Left ventricle myocardium superior (tissue), 1 donor: ENCODE measurements at regions not wholly inside any gene's neighbourhood (a gene's known extent, or its start where the extent isn't known, plus 50 kb on each side); places are given as distances from the start of the nearest gene placed in this dataset.
"Not testable (repeated sequence)": the region's sequence is repeated elsewhere in the genome, so short reads cannot be mapped to it uniquely, and the experiment has no call there.

ENCODE experiments used
- ATAC-seq: fragments of 200-7000 bp; cut with Tn5 transposase; one replicate; pipeline ENCODE4 v1.9.1; 2020; ENCODE audit warnings: mild to moderate bottlenecking, moderate library complexity
- DNase-seq: peaks from one replicate; pipeline ENCODE4 v3.0.0-alpha.2; 2020
- intact Hi-C: fragments of 100-400 bp; cut with micrococcal nuclease; formaldehyde crosslinking; loops from one replicate; pipeline ENCODE4 v1.11.0; 2022
- donor health status: DM: no; HTN: yes; CAD: no; lungs with severe emphysema.

DNA sequence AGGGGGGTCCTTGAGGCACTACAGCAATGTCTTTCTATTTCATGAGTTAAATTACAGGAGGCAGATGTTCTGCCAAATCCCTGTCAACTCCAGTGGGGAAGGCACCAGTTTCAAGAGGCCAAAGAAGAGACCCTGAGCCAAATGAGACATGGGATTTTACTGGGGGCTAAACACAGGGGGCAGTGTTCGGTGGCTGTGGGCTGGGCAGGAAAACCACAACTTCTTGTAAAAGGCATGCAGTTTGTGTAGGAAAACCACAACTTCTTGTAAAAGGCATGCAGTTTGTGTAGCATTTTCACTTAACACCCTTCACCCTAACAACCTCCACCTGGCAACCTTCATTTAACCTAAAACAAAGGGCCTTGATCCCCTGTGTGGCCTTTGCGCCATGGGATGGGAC, 61.0 kb downstream of the POLR2M start:
- intact Hi-C loops: no loop called here
- ATAC-seq: no peak
- no peak for DNase-seq

DNA sequence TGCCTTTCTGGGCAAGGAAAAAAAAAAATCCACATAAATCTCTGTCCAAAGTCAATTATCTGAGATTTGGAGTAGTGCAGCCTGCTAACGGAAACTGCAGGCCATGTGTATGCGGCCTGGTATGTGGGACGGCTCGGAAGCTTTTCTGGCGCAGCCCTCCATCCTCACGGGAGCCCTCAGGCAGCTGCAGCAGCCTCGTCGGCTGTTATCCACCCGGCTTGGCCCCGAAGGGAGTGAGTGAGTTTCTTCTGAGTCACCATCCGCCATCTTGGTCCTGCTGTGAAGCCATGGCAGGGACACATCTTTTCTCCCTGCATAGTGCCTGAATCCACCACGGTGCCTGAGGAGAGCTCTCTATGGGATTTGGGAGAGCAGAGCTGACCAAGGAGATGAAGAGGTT, 62.8 kb downstream of the POLR2M start:
- intact Hi-C loops: no loop called here
- DNase-seq: peak; percentile 87
- ATAC-seq: peak; percentile 99

DNA sequence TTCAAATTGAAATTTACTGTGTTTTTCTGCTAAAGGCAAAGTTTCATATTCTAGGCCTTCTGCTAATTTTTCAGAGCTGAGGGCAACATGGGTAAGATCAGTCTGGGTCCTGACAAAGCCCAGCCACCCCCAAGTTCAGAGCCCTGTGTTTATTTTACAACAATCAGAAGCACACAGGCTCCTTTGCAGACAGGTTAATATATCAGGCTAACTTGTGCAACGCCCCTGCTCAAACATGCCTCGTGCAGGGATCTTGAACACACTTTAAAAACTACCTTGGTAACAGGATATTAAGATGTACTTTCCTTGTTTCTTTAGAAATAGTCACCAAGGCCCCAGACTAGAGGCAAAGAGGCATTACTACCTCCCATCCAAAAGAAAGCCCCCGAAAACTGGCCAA, 64.0 kb downstream of the POLR2M start:
- intact Hi-C loops: no loop called here

DNA sequence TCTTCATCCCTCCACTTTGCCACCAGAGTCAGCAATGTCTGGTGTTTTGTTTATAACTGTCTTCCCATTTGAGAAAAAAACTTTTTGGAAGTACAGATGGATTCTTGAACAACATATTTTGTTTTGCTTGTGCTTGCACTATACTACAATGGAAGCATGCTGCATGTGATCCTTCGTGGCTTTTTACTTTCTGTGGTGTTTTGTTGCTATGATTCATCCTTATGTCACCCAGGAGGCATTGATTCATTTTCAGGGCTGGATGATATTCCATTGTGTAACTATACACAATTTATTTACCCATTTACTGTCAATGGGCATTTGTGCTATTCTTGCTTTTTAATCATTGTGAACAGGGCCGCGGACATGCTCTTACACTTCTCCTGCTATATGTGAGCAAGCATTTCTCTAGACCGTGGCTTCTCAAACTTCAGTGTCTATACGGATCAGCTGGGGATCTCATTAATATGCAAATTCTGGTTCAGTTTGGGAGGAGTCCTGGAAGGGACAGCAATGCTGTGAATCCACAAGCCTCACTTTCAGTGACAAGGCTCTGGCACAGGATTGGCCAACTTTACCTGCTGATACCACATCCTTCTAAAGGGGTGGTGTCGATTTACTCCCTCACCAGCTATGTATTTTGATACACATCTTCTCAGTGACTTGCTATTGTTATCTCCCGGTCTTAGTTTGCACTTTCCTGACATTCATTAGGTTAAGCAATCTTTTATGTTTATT, 65.9 kb downstream of the POLR2M start:
- DNase-seq: no peak
- intact Hi-C loops: no loop called here
- ATAC-seq: no peak

More for the DNA sequence above, 64.0 kb downstream of the POLR2M start:
- ATAC-seq (no peak), DNase-seq (no peak)

GRCh38 chr15:57773051-57773450, 66.5 kb downstream of the POLR2M start:
- DNase-seq (no peak), ATAC-seq (no peak)
- intact Hi-C loops: no loop called here

GRCh38 chr15:57777003-57777402, 70.5 kb downstream of the POLR2M start:
- intact Hi-C loops: no loop called here
- ATAC-seq: no peak
- no peak for DNase-seq

GRCh38 chr15:57780471-57780870, 74.0 kb downstream of the POLR2M start:
- DNase-seq (no peak), ATAC-seq (no peak)
- intact Hi-C loops: no loop called here

DNA sequence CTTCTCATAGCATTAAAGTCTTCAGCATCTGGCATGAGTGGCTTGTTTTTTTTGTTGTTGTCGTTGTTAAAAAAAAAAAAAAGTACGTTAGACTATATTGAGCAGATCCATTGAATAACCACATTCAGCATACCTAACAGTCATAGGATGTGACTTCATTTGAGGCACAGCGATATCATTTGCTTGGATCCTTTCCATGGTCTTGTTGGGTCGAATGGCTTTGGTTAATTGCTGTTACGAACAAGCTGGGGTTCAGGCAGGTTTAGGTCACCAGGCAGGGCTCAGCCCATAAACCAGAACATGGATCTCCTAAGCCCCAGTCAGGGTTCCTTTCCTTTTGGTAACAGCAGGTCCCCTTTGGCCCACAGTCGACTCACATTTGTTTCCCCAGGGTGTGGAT, 76.2 kb downstream of the POLR2M start:
- intact Hi-C loops: no loop called here
- ATAC-seq: no peak

DNA sequence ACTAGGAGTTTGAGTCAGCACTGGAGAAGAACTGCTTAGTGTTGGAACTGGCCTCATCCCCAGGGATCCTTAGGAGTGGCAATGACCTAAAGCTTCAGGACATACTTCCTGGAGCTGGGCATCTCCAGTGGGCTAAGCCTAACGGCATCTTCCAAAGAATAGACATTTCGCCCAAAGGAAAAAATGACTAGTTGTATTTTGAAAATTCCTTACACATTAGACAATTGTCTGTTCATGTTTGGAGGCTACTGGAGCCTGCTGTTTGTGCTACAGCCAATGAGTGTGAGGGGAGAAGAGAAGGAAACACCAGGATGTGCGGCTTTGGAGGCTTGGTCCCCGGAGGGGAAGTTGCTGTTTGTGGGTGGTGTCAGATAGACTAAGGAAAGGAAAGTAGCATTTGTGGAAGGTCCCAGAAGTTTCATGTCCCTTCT, 77.6 kb downstream of the POLR2M start:
- intact Hi-C loops: no loop called here
- DNase-seq: peak; percentile 40
- ATAC-seq: peak; percentile 94

More for the DNA sequence above, 76.2 kb downstream of the POLR2M start:
- no peak for DNase-seq

DNA sequence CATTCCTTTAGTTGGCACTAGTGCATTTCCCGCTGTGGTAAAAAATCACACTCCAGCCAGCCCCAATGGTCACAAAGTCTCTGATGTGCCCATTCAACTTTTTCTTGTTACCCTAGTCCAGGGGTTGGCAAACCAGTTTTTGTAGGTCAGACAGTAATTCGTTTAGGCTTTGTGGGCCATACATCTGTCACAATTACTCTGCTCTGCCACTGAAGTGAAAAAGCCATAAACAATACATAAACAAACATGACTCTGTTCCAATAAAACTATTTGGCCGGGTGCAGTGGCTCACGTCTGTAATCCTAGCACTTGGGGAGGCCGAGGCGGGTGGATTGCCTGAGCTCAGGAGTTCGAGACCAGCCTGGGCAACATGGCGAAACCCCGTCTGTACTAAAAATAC, 78.5 kb downstream of the POLR2M start:
- DNase-seq (no peak), ATAC-seq (no peak)
- intact Hi-C loops: no loop called here

DNA sequence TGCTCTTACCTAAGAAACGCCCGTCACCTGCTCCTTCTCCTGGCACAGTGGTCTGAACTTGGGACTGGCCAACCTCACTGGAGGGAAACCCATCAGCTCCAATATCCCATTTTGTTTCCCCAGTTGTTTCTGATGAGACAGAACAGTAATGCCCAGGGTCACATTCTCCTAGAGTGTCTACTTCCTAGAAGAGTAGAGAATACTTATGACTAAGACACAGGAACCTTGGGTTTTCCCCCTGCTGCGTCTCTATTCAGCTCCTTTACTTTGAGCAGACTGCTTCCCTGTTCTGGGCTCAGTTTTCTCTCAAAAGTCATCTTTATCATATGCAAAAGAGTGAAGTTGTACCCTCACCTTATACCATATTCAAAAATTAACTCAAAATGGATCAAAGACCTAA, 79.4 kb downstream of the POLR2M start:
- intact Hi-C loops: no loop called here
- ATAC-seq: no peak
- DNase-seq: no peak

DNA sequence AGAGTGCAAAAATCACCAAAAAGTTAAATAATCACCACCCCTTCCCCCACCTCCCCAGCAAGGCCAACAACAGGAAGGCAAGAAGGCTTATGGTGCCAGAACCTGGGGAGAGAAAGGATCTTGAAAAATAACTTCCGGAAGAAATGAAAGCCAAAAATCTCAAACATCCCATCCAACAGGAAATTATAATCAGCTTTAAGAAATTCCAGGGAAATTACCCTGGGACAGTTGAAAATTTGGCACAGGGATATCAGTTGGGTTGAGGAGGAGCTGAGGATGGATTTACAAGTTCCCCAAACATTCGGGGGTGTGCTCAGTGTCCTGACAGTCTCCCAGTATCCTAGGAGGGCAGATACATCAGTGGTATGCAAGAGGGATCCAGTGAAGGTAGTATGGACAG, 82.7 kb downstream of the POLR2M start:
- DNase-seq: no peak
- intact Hi-C loops: no loop called here
- peak; percentile 47 for ATAC-seq

- DNase-seq: no peak
- ATAC-seq: no peak
- intact Hi-C loops: no loop called here
Observed at GRCh38 chr15:57792724-57793449, 86.4 kb downstream of the POLR2M start.

GRCh38 chr15:57795261-57795660, 88.7 kb downstream of the POLR2M start:
- DNase-seq: no peak
- ATAC-seq: no peak
- intact Hi-C loops: no loop called here

DNA sequence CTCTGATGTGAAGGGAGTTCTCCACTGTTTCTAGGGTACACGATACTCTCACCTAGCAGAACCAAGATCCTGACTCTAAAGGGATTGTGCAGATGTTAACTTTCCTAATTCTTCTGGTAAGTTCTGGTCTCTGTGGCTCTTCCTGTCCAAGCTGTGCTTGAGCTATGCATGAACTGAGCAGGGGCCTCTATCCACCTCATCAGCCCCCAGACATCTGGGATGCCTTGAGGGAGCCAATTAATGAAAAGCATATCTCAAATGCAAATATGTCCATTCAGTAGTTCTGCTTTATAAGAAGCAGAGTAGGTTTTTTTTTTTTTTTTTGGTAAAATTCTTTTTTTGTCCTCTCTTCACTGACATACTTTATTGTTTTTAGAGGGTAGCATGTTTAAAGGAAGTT, 89.6 kb downstream of the POLR2M start:
- DNase-seq (no peak), ATAC-seq (no peak)
- intact Hi-C loops: no loop called here

DNA sequence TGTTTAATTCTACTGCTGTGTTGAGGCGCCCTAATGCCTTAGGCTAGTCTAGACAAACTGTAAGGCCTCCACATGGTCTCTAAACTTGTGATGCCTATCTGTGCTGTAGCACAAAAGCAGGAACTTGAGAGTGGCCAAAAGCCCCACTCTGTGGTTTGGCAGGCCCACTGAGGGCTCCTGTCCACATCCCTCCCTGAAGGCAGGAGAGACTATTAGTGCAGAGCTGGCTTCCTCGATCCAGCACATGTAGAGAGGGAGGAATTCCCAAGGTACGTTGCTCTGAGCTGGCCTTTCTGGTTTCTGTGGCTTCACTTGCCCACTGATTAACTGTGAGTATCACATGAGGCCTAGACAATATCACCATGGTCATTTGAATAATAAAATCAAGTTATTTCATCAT, 90.6 kb downstream of the POLR2M start:
- ATAC-seq: peak; percentile 89
- no peak for DNase-seq
- intact Hi-C loops: no loop called here

- DNase-seq (no peak), ATAC-seq (peak; percentile 46)
- intact Hi-C loops: no loop called here
Observed at GRCh38 chr15:57797568-57798267, 91.2 kb downstream of the POLR2M start.

GRCh38 chr15:57806003-57806402, 99.5 kb downstream of the POLR2M start:
- ATAC-seq (no peak), DNase-seq (no peak)
- intact Hi-C loops: no loop called here

DNA sequence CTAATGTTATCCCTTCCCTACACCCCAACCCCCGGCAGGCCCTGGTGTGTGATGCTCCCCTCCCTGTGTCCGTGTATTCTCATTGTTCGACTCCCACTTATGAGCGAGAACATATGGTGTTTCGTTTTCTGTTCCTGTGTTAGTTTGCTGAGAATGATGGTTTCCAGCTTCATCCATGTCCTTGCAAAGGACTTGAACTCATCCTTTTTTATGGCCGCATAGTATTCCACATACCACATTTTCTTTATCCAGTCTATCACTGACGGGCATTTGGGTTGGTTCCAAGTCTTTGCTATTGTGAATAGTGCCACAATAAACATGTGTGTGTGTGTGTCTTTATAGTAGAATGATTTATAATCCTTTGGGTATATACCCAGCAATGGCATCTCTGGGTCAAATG, 102.8 kb downstream of the POLR2M start:
- ATAC-seq, DNase-seq, intact Hi-C loops: not testable (repeated sequence)

- intact Hi-C loops: no loop called here
- ATAC-seq (no peak), DNase-seq (no peak)
Observed at GRCh38 chr15:57816599-57816998, 110.1 kb downstream of the POLR2M start.
